MM.1S (cell line): ENCODE measurements at regions not wholly inside any gene's neighbourhood (a gene's known extent, or its start where the extent isn't known, plus 50 kb on each side); places are given as distances from the start of the nearest gene placed in this dataset.

Experiments
- EZH2 ChIP-seq: fragments of 300-600 bp; sonication (generic); optimal IDR thresholded peaks from 2 replicates; pipeline ENCODE3; 2017; ENCODE audit warnings: low read depth, mild to moderate bottlenecking, antibody characterized with exemption, low read length, mixed read lengths
- TF ChIP-seq, protein P1 (sequence below): fragments of 300-600 bp; sonication (generic); IDR thresholded peaks from 2 replicates; pipeline ENCODE4 v1.5.1; 2016; ENCODE audit warnings: antibody characterized with exemption, low read length, mixed read lengths

- TF ChIP-seq, protein P1, sequence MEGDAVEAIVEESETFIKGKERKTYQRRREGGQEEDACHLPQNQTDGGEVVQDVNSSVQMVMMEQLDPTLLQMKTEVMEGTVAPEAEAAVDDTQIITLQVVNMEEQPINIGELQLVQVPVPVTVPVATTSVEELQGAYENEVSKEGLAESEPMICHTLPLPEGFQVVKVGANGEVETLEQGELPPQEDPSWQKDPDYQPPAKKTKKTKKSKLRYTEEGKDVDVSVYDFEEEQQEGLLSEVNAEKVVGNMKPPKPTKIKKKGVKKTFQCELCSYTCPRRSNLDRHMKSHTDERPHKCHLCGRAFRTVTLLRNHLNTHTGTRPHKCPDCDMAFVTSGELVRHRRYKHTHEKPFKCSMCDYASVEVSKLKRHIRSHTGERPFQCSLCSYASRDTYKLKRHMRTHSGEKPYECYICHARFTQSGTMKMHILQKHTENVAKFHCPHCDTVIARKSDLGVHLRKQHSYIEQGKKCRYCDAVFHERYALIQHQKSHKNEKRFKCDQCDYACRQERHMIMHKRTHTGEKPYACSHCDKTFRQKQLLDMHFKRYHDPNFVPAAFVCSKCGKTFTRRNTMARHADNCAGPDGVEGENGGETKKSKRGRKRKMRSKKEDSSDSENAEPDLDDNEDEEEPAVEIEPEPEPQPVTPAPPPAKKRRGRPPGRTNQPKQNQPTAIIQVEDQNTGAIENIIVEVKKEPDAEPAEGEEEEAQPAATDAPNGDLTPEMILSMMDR: no peak
- TF ChIP-seq EZH2: no peak
Observed at GRCh38 chr18:73696171-73696570, 451.5 kb downstream of the FBXO15 start.
